RWPE2 (cell line): ENCODE measurements at regions not wholly inside any gene's neighbourhood (a gene's known extent, or its start where the extent isn't known, plus 50 kb on each side); places are given as distances from the start of the nearest gene placed in this dataset.
A peak's percentile ranks its signal among the peaks of the same experiment; 100 is the strongest.
"Not testable (repeated sequence)": the region's sequence is repeated elsewhere in the genome, so short reads cannot be mapped to it uniquely, and the experiment has no call there.

Experiments used
- ATAC-seq: fragments of 200-7000 bp; cut with Tn5 transposase; 3 replicates; pipeline ENCODE4 v1.9.1; 2021; ENCODE audit warnings: low read depth
- DNase-seq: peaks from one replicate; pipeline ENCODE4 v3.0.0-alpha.2; 2020; ENCODE audit warnings: low spot score
- H3K27ac ChIP-seq: fragments of 450-650 bp; 2 replicates; pipeline ENCODE4 v1.5.1; 2017; ENCODE audit warnings: mild to moderate bottlenecking; ENCODE audit not compliant: poor library complexity, severe bottlenecking
- H3K27me3 ChIP-seq: fragments of 250-450 bp; sonication (Bioruptor Pico); 2 replicates; pipeline ENCODE4 v1.5.1; 2021; ENCODE audit warnings: mild to moderate bottlenecking, moderate library complexity; ENCODE audit not compliant: insufficient read depth, poor library complexity, severe bottlenecking
- H3K36me3 ChIP-seq: fragments of 250-450 bp; sonication (Bioruptor Pico); 2 replicates; pipeline ENCODE4 v1.5.1; 2020; ENCODE audit warnings: low read depth, mild to moderate bottlenecking, moderate library complexity
- H3K4me1 ChIP-seq: fragments of 250-450 bp; sonication (Bioruptor Pico); 2 replicates; pipeline ENCODE4 v1.5.1; 2021; ENCODE audit warnings: mild to moderate bottlenecking, moderate library complexity; ENCODE audit not compliant: insufficient read depth, poor library complexity, severe bottlenecking
- H3K4me3 ChIP-seq: fragments of 250-450 bp; sonication (Bioruptor Pico); 2 replicates; pipeline ENCODE4 v1.5.1; 2021; ENCODE audit warnings: mild to moderate bottlenecking, moderate library complexity; ENCODE audit not compliant: severe bottlenecking
- H3K9me3 ChIP-seq: fragments of 250-450 bp; sonication (Bioruptor Pico); 2 replicates; pipeline ENCODE4 v1.5.1; 2021; ENCODE audit warnings: mild to moderate bottlenecking, moderate library complexity; ENCODE audit not compliant: severe bottlenecking
- CTCF ChIP-seq: fragments of 450-650 bp; IDR thresholded peaks from one replicate; pipeline ENCODE4 v1.5.1; 2017; ENCODE audit warnings: mild to moderate bottlenecking, moderate library complexity; ENCODE audit not compliant: poor library complexity, severe bottlenecking

GRCh38 chr18:73101977-73102376 lies 234.2 kb upstream of the NETO1 start:
- Histone ChIP-seq H3K9me3 (no peaks in the 10 kb centered on the region), H3K27me3 (no peaks in the 10 kb centered on the region), H3K4me3 (no peak overlapping the region), H3K4me1 (peaks cover 6% of the 10 kb centered on the region), H3K27ac (peak overlapping the region; percentile 43), H3K36me3 (no peaks in the 10 kb centered on the region)
- no peak for TF ChIP-seq CTCF
- ATAC-seq (peak; percentile 45; the same call in 1 of the 3 replicates), DNase-seq (no peak)

GRCh38 chr18:73101491-73101890 lies 233.7 kb upstream of the NETO1 start:
- not testable (repeated sequence) for H3K4me1 ChIP-seq, H3K27me3 ChIP-seq, H3K9me3 ChIP-seq, DNase-seq, H3K4me3 ChIP-seq, H3K36me3 ChIP-seq
- ATAC-seq = 0 out of 3 replicates have a peak, but pooled peaks have one; percentile 17
- H3K27ac ChIP-seq = peak overlapping the region; percentile 43

- no peaks in the 10 kb centered on the region for H3K27me3 ChIP-seq
- no peaks in the 10 kb centered on the region for H3K36me3 ChIP-seq
- no peak overlapping the region for H3K27ac ChIP-seq
- no peaks in the 10 kb centered on the region for H3K9me3 ChIP-seq
- no peak overlapping the region for H3K4me3 ChIP-seq
- DNase-seq = no peak
- no peak for ATAC-seq
- TF ChIP-seq CTCF = no peak
- peaks cover 6% of the 10 kb centered on the region for H3K4me1 ChIP-seq
Measured at GRCh38 chr18:73099759-73100158, 232.0 kb upstream of the NETO1 start.

GRCh38 chr18:73093687-73094250 lies 226.0 kb upstream of the NETO1 start:
- Histone ChIP-seq H3K36me3 (no peaks in the 10 kb centered on the region), H3K9me3 (no peaks in the 10 kb centered on the region), H3K4me3 (no peak overlapping the region), H3K27me3 (no peaks in the 10 kb centered on the region), H3K4me1 (no peaks in the 10 kb centered on the region), H3K27ac (no peak overlapping the region)
- no peak for TF ChIP-seq CTCF
- ATAC-seq = peak; percentile 41; the same call in 2 of the 3 replicates
- no peak for DNase-seq

- H3K4me3 ChIP-seq = no peak overlapping the region
- H3K27me3 ChIP-seq = no peaks in the 10 kb centered on the region
- TF ChIP-seq CTCF = no peak
- H3K4me1 ChIP-seq = no peaks in the 10 kb centered on the region
- peaks cover 3% of the 10 kb centered on the region for H3K9me3 ChIP-seq
- no peak overlapping the region for H3K27ac ChIP-seq
- no peak for DNase-seq
- no peaks in the 10 kb centered on the region for H3K36me3 ChIP-seq
- no peak for ATAC-seq
Measured at GRCh38 chr18:73088445-73088844, 220.7 kb upstream of the NETO1 start.
